IMR-90 (cell line): ENCODE measurements at regions not wholly inside any gene's neighbourhood (a gene's known extent, or its start where the extent isn't known, plus 50 kb on each side); places are given as distances from the start of the nearest gene placed in this dataset.

Source experiments
- ATAC-seq: fragments of 200-7000 bp; cut with Tn5 transposase; 2 replicates; pipeline ENCODE4 v1.9.1; 2020; ENCODE audit warnings: low read depth, mild to moderate bottlenecking, moderate library complexity
- BruUV-seq: library from RNA; stranded (reverse); fragments of 400-500 nt; replicated peaks from 2 replicates; lab custom pipeline; 2021; lab: Mats Ljungman, UMichigan
- CTCF ChIA-PET: fragments of 300-600 bp; formaldehyde crosslinking; extraction: SDS; loops from one replicate; lab custom pipeline; 2021; ENCODE audit warnings: antibody characterized with exemption; lab: Yijun Ruan, JAX
- POLR2A ChIA-PET: fragments of 300-600 bp; sonication (Branson Sonifier 250); formaldehyde crosslinking; loops from one replicate; lab custom pipeline; 2022; ENCODE audit warnings: antibody characterized with exemption; ENCODE audit not compliant: unreplicated experiment; lab: Charles Lee
- DNase-seq: peaks from one replicate; pipeline ENCODE4 v3.0.0; 2013
- H2AFZ ChIP-seq: replicated peaks from 2 replicates; pipeline ENCODE3; 2013; ENCODE audit warnings: low read length, mild to moderate bottlenecking; ENCODE audit not compliant: poor library complexity
- H2AK5ac ChIP-seq: 2 replicates; pipeline ENCODE4 v1.6.1; 2013; ENCODE audit warnings: low read depth, low read length, inconsistent platforms
- H2AK9ac ChIP-seq: replicated peaks from 2 replicates; pipeline ENCODE3; 2013; ENCODE audit warnings: mild to moderate bottlenecking, low read depth, low read length, moderate library complexity; ENCODE audit not compliant: poor library complexity
- H2BK120ac ChIP-seq: 2 replicates; pipeline ENCODE4 v1.6.1; 2013; ENCODE audit warnings: low read depth, low read length, inconsistent platforms
- H2BK15ac ChIP-seq: 3 replicates; pipeline ENCODE4 v1.6.1; 2013; ENCODE audit warnings: low read depth, low read length, inconsistent platforms
- H2BK20ac ChIP-seq: 2 replicates; pipeline ENCODE4 v1.6.1; 2013; ENCODE audit warnings: low read depth, mild to moderate bottlenecking, inconsistent platforms, low read length, moderate library complexity
- H2BK5ac ChIP-seq: 2 replicates; pipeline ENCODE4 v1.6.1; 2013; ENCODE audit warnings: mild to moderate bottlenecking, low read depth, low read length, inconsistent platforms; ENCODE audit not compliant: poor library complexity, severe bottlenecking
- H3K14ac ChIP-seq: replicated peaks from 2 replicates; pipeline ENCODE4 v1.6.1; 2013; ENCODE audit warnings: low read depth, low read length, inconsistent platforms
- H3K18ac ChIP-seq: 2 replicates; pipeline ENCODE4 v1.6.1; 2013; ENCODE audit warnings: low read depth, low read length, control low read depth
- H3K23ac ChIP-seq: 2 replicates; pipeline ENCODE4 v1.6.1; 2013; ENCODE audit warnings: low read depth, low read length, inconsistent platforms
- H3K27ac ChIP-seq: 2 replicates; pipeline ENCODE4 v1.5.1; 2013; ENCODE audit warnings: mild to moderate bottlenecking, control low read depth, low read length; ENCODE audit not compliant: insufficient read depth
- H3K27me3 ChIP-seq: 2 replicates; pipeline ENCODE4 v1.6.1; 2013; ENCODE audit warnings: low read length; ENCODE audit not compliant: control insufficient read depth, insufficient read depth
- H3K36me3 ChIP-seq: 2 replicates; pipeline ENCODE4 v1.6.1; 2013; ENCODE audit warnings: low read length, mixed read lengths; ENCODE audit not compliant: control insufficient read depth, insufficient read depth
- H3K4ac ChIP-seq: 2 replicates; pipeline ENCODE4 v1.6.1; 2013; ENCODE audit warnings: low read depth, low read length, inconsistent platforms
- H3K4me1 ChIP-seq: 2 replicates; pipeline ENCODE4 v1.6.1; 2013; ENCODE audit warnings: low read length, mixed read lengths; ENCODE audit not compliant: control insufficient read depth, insufficient read depth
- H3K4me2 ChIP-seq: 2 replicates; pipeline ENCODE4 v1.6.1; 2013; ENCODE audit warnings: low read depth, mild to moderate bottlenecking, control low read depth, low read length, moderate library complexity
- H3K4me3 ChIP-seq: 2 replicates; pipeline ENCODE4 v1.5.1; 2013; ENCODE audit warnings: low read depth, mild to moderate bottlenecking, control low read depth, low read length, moderate library complexity; ENCODE audit not compliant: insufficient read depth
- H3K56ac ChIP-seq: 2 replicates; pipeline ENCODE4 v1.6.1; 2013; ENCODE audit warnings: low read length, inconsistent platforms; ENCODE audit not compliant: insufficient read depth; ENCODE audit errors: extremely low read depth
- H3K79me1 ChIP-seq, 2 experiments: 2 replicates each; pipeline ENCODE4 v1.6.1; 2013; ENCODE audit warnings: low read length in 2 of 2, inconsistent platforms in 1 of 2, low read depth in 1 of 2
- H3K9ac ChIP-seq: 2 replicates; pipeline ENCODE4 v1.6.1; 2013; ENCODE audit warnings: low read depth, low read length, control low read depth
- H3K9me1 ChIP-seq: 2 replicates; pipeline ENCODE4 v1.6.1; 2013; ENCODE audit warnings: low read length, inconsistent platforms; ENCODE audit not compliant: insufficient read depth
- H3K9me3 ChIP-seq: 2 replicates; pipeline ENCODE4 v1.6.1; 2013; ENCODE audit warnings: low read length; ENCODE audit not compliant: control insufficient read depth, insufficient read depth
- H4K20me1 ChIP-seq: 2 replicates; pipeline ENCODE4 v1.6.1; 2013; ENCODE audit warnings: low read length, inconsistent platforms; ENCODE audit not compliant: insufficient read depth
- H4K5ac ChIP-seq: 2 replicates; pipeline ENCODE4 v1.6.1; 2013; ENCODE audit warnings: mild to moderate bottlenecking, low read depth, low read length, control low read depth
- H4K8ac ChIP-seq, 2 experiments: 2 replicates each; pipeline ENCODE4 v1.6.1; 2013; ENCODE audit warnings: low read depth in 2 of 2, low read length in 2 of 2, control low read depth in 1 of 2, inconsistent platforms in 1 of 2
- H4K91ac ChIP-seq: 2 replicates; pipeline ENCODE4 v1.6.1; 2013; ENCODE audit warnings: low read depth, low read length, inconsistent platforms; ENCODE audit not compliant: insufficient read depth
- BHLHE40 ChIP-seq: fragments of 150-350 bp; IDR thresholded peaks from 2 replicates; pipeline ENCODE4 v1.6.1; 2016; ENCODE audit warnings: mild to moderate bottlenecking, low read depth, low read length
- CEBPB ChIP-seq: IDR thresholded peaks from 2 replicates; pipeline ENCODE4 v1.6.1; 2012; ENCODE audit warnings: low read depth, low read length, improper control_type of control experiment
- CHD1 ChIP-seq: IDR thresholded peaks from 2 replicates; pipeline ENCODE4 v1.6.1; 2012; ENCODE audit warnings: low read depth, low read length, improper control_type of control experiment
- ELK1 ChIP-seq: fragments of 150-350 bp; IDR thresholded peaks from 2 replicates; pipeline ENCODE4 v1.6.1; 2016; ENCODE audit warnings: low read depth, mild to moderate bottlenecking, low read length, moderate library complexity, borderline replicate concordance
- FOS ChIP-seq: fragments of 150-350 bp; IDR thresholded peaks from 2 replicates; pipeline ENCODE4 v1.6.1; 2016; ENCODE audit warnings: low read depth, low read length
- MAFK ChIP-seq: IDR thresholded peaks from 2 replicates; pipeline ENCODE4 v1.6.1; 2012; ENCODE audit warnings: low read depth, low read length, improper control_type of control experiment
- MAZ ChIP-seq: IDR thresholded peaks from 2 replicates; pipeline ENCODE4 v1.6.1; 2012; ENCODE audit warnings: low read depth, mild to moderate bottlenecking, low read length, improper control_type of control experiment, moderate library complexity, borderline replicate concordance
- NFE2L2 ChIP-seq: fragments of 150-350 bp; IDR thresholded peaks from 2 replicates; pipeline ENCODE4 v1.6.1; 2016; ENCODE audit warnings: low read depth, mild to moderate bottlenecking, low read length
- POLR2A ChIP-seq: IDR thresholded peaks from 2 replicates; pipeline ENCODE4 v1.6.1; 2012; ENCODE audit warnings: mild to moderate bottlenecking, low read depth, low read length
- RAD21 ChIP-seq: IDR thresholded peaks from 2 replicates; pipeline ENCODE4 v1.6.1; 2012; ENCODE audit warnings: low read length, improper control_type of control experiment
- RCOR1 ChIP-seq: IDR thresholded peaks from 2 replicates; pipeline ENCODE4 v1.6.1; 2012; ENCODE audit warnings: mild to moderate bottlenecking, low read length, improper control_type of control experiment; ENCODE audit not compliant: insufficient replicate concordance
- RFX5 ChIP-seq: IDR thresholded peaks from 2 replicates; pipeline ENCODE4 v1.8.0; 2012; ENCODE audit warnings: low read depth, mild to moderate bottlenecking, low read length, moderate library complexity
- SMC3 ChIP-seq: fragments of 150-350 bp; IDR thresholded peaks from 2 replicates; pipeline ENCODE4 v1.6.1; 2016; ENCODE audit warnings: low read depth, mild to moderate bottlenecking, antibody characterized with exemption, low read length, moderate library complexity
- WGBS, 2 experiments: methylation state at CpG; one replicate each; pipeline versions ENCODE4 v1.1.5 to v1.1.7; 2013; ENCODE audit warnings: missing lambda C conversion rate in 2 of 2; ENCODE audit not compliant: insufficient read length in 1 of 2; ENCODE audit errors: extremely low coverage in 2 of 2; 5-methylcytosine and 5-hydroxymethylcytosine counted together
- dilution Hi-C: fragments of 300-500 bp; cut with HindIII; formaldehyde crosslinking; loops from one replicate; pipeline ENCODE4 v1.14.3; 2018; ENCODE audit warnings: low sequenced_read_pairs; ENCODE audit not compliant: unreplicated experiment
- in situ Hi-C: fragments of 300-500 bp; cut with MboI; formaldehyde crosslinking; loops from 3 replicates; pipeline ENCODE4 v1.14.3; 2019; ENCODE audit warnings: low sequenced_read_pairs, inconsistent platforms, mixed read lengths
- intact Hi-C: fragments of 100-400 bp; cut with micrococcal nuclease; formaldehyde crosslinking; loops from 2 replicates; pipeline ENCODE4 v1.10.0; 2022
- TF ChIP-seq, protein P1 (sequence below): conservative IDR thresholded peaks from 2 replicates; pipeline ENCODE4 v1.5.1; 2012; ENCODE audit warnings: mild to moderate bottlenecking, low read depth, low read length, improper control_type of control experiment

DNA sequence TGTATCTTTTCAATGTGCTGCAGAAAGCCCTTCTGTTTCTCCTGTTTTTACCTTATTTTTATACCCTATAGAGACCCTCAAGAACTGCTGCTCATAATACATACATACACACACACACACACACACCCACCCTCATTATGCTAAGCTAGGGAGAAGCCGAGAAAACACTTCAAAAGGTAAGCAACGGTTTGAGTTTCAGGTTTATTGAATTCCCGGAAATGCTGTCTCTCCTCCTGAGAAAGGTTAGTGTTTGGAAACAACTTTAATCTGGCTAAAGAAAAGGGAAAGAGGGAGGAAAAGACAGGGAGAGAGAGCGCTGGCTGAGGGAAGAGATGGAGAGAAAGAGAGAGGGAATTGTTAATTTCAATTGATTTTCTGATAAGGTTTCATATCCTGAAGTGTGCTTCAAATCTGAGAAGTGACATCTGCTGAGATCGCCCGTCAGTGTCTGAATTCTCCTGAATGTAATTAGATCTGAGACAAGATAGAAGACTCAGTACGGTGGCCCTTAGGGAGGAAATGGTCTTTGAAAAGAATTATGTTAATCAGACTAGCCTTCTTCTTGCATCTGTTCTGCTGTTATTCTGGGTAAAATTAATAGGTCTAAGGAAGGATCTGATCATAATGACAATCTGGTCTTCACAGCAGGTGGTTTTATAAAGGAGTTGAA lies 169.1 kb downstream of the NXPE2 start:
- WGBS, 2 experiments: 50% methylated on average over 2 of the region's 7 CpGs; no CpG with 5 or more reads in 1 of the 2 experiments
- H3K4me3 ChIP-seq: no peak overlapping the region
- TF ChIP-seq POLR2A (no peak), MAZ (no peak), ELK1 (no peak), CHD1 (no peak), SMC3 (no peak), FOS (no peak), CEBPB (no peak), RFX5 (no peak), RAD21 (no peak), MAFK (no peak), RCOR1 (no peak), NFE2L2 (no peak), BHLHE40 (no peak)
- TF ChIP-seq, protein P1, sequence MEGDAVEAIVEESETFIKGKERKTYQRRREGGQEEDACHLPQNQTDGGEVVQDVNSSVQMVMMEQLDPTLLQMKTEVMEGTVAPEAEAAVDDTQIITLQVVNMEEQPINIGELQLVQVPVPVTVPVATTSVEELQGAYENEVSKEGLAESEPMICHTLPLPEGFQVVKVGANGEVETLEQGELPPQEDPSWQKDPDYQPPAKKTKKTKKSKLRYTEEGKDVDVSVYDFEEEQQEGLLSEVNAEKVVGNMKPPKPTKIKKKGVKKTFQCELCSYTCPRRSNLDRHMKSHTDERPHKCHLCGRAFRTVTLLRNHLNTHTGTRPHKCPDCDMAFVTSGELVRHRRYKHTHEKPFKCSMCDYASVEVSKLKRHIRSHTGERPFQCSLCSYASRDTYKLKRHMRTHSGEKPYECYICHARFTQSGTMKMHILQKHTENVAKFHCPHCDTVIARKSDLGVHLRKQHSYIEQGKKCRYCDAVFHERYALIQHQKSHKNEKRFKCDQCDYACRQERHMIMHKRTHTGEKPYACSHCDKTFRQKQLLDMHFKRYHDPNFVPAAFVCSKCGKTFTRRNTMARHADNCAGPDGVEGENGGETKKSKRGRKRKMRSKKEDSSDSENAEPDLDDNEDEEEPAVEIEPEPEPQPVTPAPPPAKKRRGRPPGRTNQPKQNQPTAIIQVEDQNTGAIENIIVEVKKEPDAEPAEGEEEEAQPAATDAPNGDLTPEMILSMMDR: no peak
- no peak overlapping the region for H3K23ac ChIP-seq
- dilution Hi-C loops: no loop called here
- no peak overlapping the region for H4K91ac ChIP-seq
- no peak overlapping the region for H2AFZ ChIP-seq
- no peak overlapping the region for H3K56ac ChIP-seq
- H3K4ac ChIP-seq: no peak overlapping the region
- H2AK5ac ChIP-seq: no peak overlapping the region
- H3K27me3 ChIP-seq: no peaks in the 10 kb centered on the region
- ATAC-seq: no peak
- no peak overlapping the region for H2AK9ac ChIP-seq
- H2BK5ac ChIP-seq: no peak overlapping the region
- H2BK120ac ChIP-seq: no peak overlapping the region
- no peak overlapping the region for H3K4me2 ChIP-seq
- no peak overlapping the region for H2BK15ac ChIP-seq
- no peak overlapping the region for H2BK20ac ChIP-seq
- no TSS peak for BruUV-seq
- H3K27ac ChIP-seq: no peak overlapping the region
- CTCF ChIA-PET: interaction anchor here (0.7 kb wide), 1 partner anchor 1166 kb away, joined by 6 read pairs; no protein-coding TSS in a partner anchor
- DNase-seq: no peak
- no peak overlapping the region for H3K14ac ChIP-seq
- H4K8ac ChIP-seq: no peak overlapping the region
- intact Hi-C loops: no loop called here
- no peaks in the 10 kb centered on the region for H3K9me1 ChIP-seq
- in situ Hi-C loops: no loop called here
- no peaks in the 10 kb centered on the region for H4K20me1 ChIP-seq
- no peaks in the 10 kb centered on the region for H3K79me1 ChIP-seq
- no peaks in the 10 kb centered on the region for H3K36me3 ChIP-seq
- no peak overlapping the region for H3K9ac ChIP-seq
- POLR2A ChIA-PET: no interaction called here
- H3K4me1 ChIP-seq: no peaks in the 10 kb centered on the region
- peaks cover 3% of the 10 kb centered on the region for H3K9me3 ChIP-seq
- H3K18ac ChIP-seq: no peak overlapping the region
- H4K5ac ChIP-seq: no peak overlapping the region
